GM12878 (cell line): ENCODE measurements at regions not wholly inside any gene's neighbourhood (a gene's known extent, or its start where the extent isn't known, plus 50 kb on each side); places are given as distances from the start of the nearest gene placed in this dataset.

Source experiments
- ATAC-seq: fragments of 200-7000 bp; cut with Tn5 transposase; 3 replicates; pipeline ENCODE4 v1.9.1; 2020; ENCODE audit warnings: mild to moderate bottlenecking, moderate library complexity
- BruUV-seq: library from RNA; stranded (reverse); fragments of 400-500 nt; replicated peaks from 2 replicates; lab custom pipeline; 2021; lab: Mats Ljungman, UMichigan
- CTCF ChIA-PET: fragments of 300-600 bp; sonication (Branson Sonifier 250); formaldehyde crosslinking; extraction: SDS; loops from one replicate; lab custom pipeline; 2021; ENCODE audit warnings: inconsistent platforms; lab: Yijun Ruan, JAX
- POLR2A ChIA-PET: fragments of 350-600 bp; formaldehyde crosslinking; extraction: SDS; loops from one replicate; lab custom pipeline; 2021; ENCODE audit warnings: inconsistent platforms; lab: Charles Lee
- RAD21 ChIA-PET: fragments of 300-600 bp; sonication (Branson Sonifier 250); formaldehyde crosslinking; loops from one replicate; lab custom pipeline; 2023; ENCODE audit warnings: antibody characterized with exemption; ENCODE audit not compliant: unreplicated experiment; lab: Charles Lee
- SMC1A ChIA-PET: fragments of 300-600 bp; sonication (Branson Sonifier 250); formaldehyde crosslinking; loops from one replicate; lab custom pipeline; 2023; ENCODE audit not compliant: unreplicated experiment, uncharacterized antibody; lab: Charles Lee
- DNase-seq: peaks from one replicate; pipeline ENCODE4 v3.0.0-alpha.2; 2011; ENCODE audit warnings: low read depth, low spot score
- FAIRE-seq: peaks from 3 replicates; lab custom pipeline; 2011; peaks lifted over from hg19 to GRCh38; lab: Jason Lieb, UNC
- H2AFZ ChIP-seq: 2 replicates; pipeline ENCODE4 v1.6.0; 2011; ENCODE audit warnings: low read depth, low read length, control low read depth; ENCODE audit not compliant: control insufficient read depth
- H3K27ac ChIP-seq: 2 replicates; pipeline ENCODE4 v1.5.1; 2011; ENCODE audit warnings: control low read depth; ENCODE audit not compliant: control insufficient read depth, insufficient read depth
- H3K27me3 ChIP-seq, 2 experiments: replicated peaks in 1 of 2; 2 replicates each; pipeline versions ENCODE4 v1.6.0 to v1.6.1; 2011; ENCODE audit warnings: low read length in 1 of 2; ENCODE audit not compliant: control insufficient read depth in 2 of 2, insufficient read depth in 2 of 2
- H3K36me3 ChIP-seq, 2 experiments: 2 replicates each; pipeline ENCODE4 v1.5.1; 2011; ENCODE audit warnings: low read length in 1 of 2; ENCODE audit not compliant: control insufficient read depth in 2 of 2, insufficient read depth in 2 of 2
- H3K4me1 ChIP-seq: 2 replicates; pipeline ENCODE4 v1.6.1; 2011; ENCODE audit warnings: mild to moderate bottlenecking, low read length, moderate library complexity, mixed read lengths; ENCODE audit not compliant: control insufficient read depth, insufficient read depth
- H3K4me2 ChIP-seq: 2 replicates; pipeline ENCODE4 v1.6.0; 2011; ENCODE audit warnings: control low read depth; ENCODE audit not compliant: control insufficient read depth, insufficient read depth
- H3K4me3 ChIP-seq: fragments of 200-600 bp; sonication (generic); 2 replicates; pipeline ENCODE4 v1.5.1; 2016
- H3K79me2 ChIP-seq: 2 replicates; pipeline ENCODE4 v1.6.0; 2011; ENCODE audit warnings: low read length; ENCODE audit not compliant: control insufficient read depth, insufficient read depth
- H3K9ac ChIP-seq: 2 replicates; pipeline ENCODE4 v1.8.0; 2011; ENCODE audit warnings: low read length, control low read depth, mixed read lengths; ENCODE audit not compliant: control insufficient read depth, insufficient read depth
- H3K9me3 ChIP-seq: replicated peaks from 3 replicates; pipeline ENCODE4 v1.5.1; 2011; ENCODE audit warnings: mild to moderate bottlenecking, low read length; ENCODE audit not compliant: control insufficient read depth, insufficient read depth
- H4K20me1 ChIP-seq: 2 replicates; pipeline ENCODE4 v1.6.0; 2011; ENCODE audit not compliant: control insufficient read depth, insufficient read depth
- CREM ChIP-seq: IDR thresholded peaks from 2 replicates; pipeline ENCODE4 v1.6.1; 2014; ENCODE audit warnings: antibody characterized with exemption, low read depth
- FOS ChIP-seq: IDR thresholded peaks from 3 replicates; pipeline ENCODE4 v1.6.1; 2011; ENCODE audit warnings: borderline replicate concordance; ENCODE audit not compliant: insufficient read length; ENCODE audit errors: extremely low read depth
- SMAD1 ChIP-seq: fragments of 450-650 bp; IDR thresholded peaks from 2 replicates; pipeline ENCODE4 v1.6.1; 2018; ENCODE audit warnings: mild to moderate bottlenecking, low read depth; ENCODE audit not compliant: partially characterized antibody
- TCF12 ChIP-seq: IDR thresholded peaks from 2 replicates; pipeline ENCODE4 v1.6.1; 2011; ENCODE audit warnings: low read depth, mild to moderate bottlenecking, low read length
- TCF7 ChIP-seq: IDR thresholded peaks from 2 replicates; pipeline ENCODE4 v1.6.1; 2014; ENCODE audit warnings: antibody characterized with exemption, borderline replicate concordance
- WGBS: methylation state at CpG from one replicate; pipeline ENCODE4 v1.1.6; 2016; ENCODE audit warnings: low lambda C conversion rate; ENCODE audit not compliant: insufficient replicate concordance, insufficient coverage; ENCODE audit errors: missing lambda C conversion rate; 5-methylcytosine and 5-hydroxymethylcytosine counted together
- in situ Hi-C: fragments of 300-500 bp; cut with MboI; formaldehyde crosslinking; loops from 9 replicates; pipeline ENCODE4 v1.14.3; 2018; ENCODE audit warnings: mixed read lengths
- intact Hi-C: fragments of 100-400 bp; cut with micrococcal nuclease; formaldehyde crosslinking; loops from one replicate; pipeline ENCODE4 v1.14.2; 2022; ENCODE audit not compliant: unreplicated experiment

DNA sequence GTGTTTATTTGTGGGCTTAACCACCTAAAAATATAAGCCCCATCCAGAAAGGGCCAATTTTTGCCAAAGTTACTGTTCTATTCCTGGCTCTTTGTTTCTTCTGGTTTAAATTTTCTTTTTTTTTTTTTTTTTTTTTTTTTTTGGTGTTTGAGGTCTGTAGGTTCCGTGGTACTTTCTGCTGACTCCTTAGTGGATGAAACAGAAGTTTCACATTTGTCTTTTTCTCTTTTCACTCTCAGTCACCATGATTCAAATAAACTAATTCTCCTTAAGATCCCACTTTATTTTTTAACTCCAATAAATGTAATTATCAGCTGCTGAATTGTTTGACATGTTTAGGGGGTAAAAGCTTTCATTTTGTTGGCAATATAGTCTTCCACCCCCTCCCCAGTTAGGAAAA lies 322.3 kb downstream of the CHRM3 start:
- H3K36me3 ChIP-seq, result no peaks in the 10 kb centered on the region
- H2AFZ ChIP-seq, result no peak overlapping the region
- SMC1A ChIA-PET, result no interaction called here
- H3K4me3 ChIP-seq, result no peak overlapping the region
- no peak overlapping the region for H3K4me2 ChIP-seq
- CTCF ChIA-PET, result no interaction called here
- no peaks in the 10 kb centered on the region for H3K79me2 ChIP-seq
- DNase-seq, result no peak
- no peaks in the 10 kb centered on the region for H3K27me3 ChIP-seq
- POLR2A ChIA-PET, result no interaction called here
- no peak overlapping the region for H3K9ac ChIP-seq
- no peak; the same call in 2 of the 3 replicates for ATAC-seq
- no peaks in the 10 kb centered on the region for H3K4me1 ChIP-seq
- H3K27ac ChIP-seq, result no peak overlapping the region
- FAIRE-seq, result no peak
- in situ Hi-C loops (no loop called here), intact Hi-C loops (no loop called here)
- H3K9me3 ChIP-seq, result no peaks in the 10 kb centered on the region
- TF ChIP-seq FOS (no peak), CREM (no peak), TCF12 (no peak), SMAD1 (no peak)
- RAD21 ChIA-PET, result no interaction called here
- H4K20me1 ChIP-seq, result no peaks in the 10 kb centered on the region
- no CpG with 5 or more reads among the region's 1 CpG for WGBS
- no TSS peak for BruUV-seq

DNA sequence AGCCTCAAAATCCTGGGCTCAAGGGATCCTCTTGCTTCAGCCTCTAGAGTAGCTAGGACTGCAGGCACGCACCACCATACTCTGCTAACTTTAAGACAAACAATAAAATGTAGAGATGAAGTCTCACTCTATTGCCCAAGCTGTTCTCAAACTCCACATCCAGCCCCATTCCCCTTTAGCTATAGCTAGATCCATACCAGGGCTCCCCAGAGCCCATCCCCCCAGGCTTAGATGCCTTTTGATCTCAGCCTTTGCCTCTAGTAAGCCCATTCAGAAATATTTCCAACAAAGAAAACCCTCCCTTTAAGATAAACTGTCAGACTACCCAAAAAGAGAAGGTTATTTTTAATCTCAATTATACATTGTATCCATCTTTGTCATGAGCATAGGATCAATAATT lies 325.4 kb downstream of the CHRM3 start:
- DNase-seq (no peak), FAIRE-seq (no peak), ATAC-seq (no peak)
- in situ Hi-C loops (no loop called here), intact Hi-C loops (no loop called here)
- ChIA-PET SMC1A (no interaction called here), POLR2A (no interaction called here), CTCF (no interaction called here), RAD21 (no interaction called here)
- no peaks in the 10 kb centered on the region for H3K9me3 ChIP-seq
- H3K9ac ChIP-seq, result no peak overlapping the region
- no peak overlapping the region for H3K4me3 ChIP-seq
- no peaks in the 10 kb centered on the region for H3K79me2 ChIP-seq
- 29% methylated on average over 1 of the region's 1 CpG for WGBS
- H3K27ac ChIP-seq, result no peak overlapping the region
- H3K36me3 ChIP-seq, result no peaks in the 10 kb centered on the region
- no peaks in the 10 kb centered on the region for H3K4me1 ChIP-seq
- H4K20me1 ChIP-seq, result no peaks in the 10 kb centered on the region
- no peak overlapping the region for H2AFZ ChIP-seq
- no peak overlapping the region for H3K4me2 ChIP-seq
- no peak for TF ChIP-seq TCF7
- no peaks in the 10 kb centered on the region for H3K27me3 ChIP-seq
- no TSS peak for BruUV-seq
